ENCODE measurements at regions not wholly inside any gene's neighbourhood (a gene's known extent, or its start where the extent isn't known, plus 50 kb on each side); places are given as distances from the start of the nearest gene placed in this dataset.
"Not testable (repeated sequence)": the region's sequence is repeated elsewhere in the genome, so short reads cannot be mapped to it uniquely, and the experiment has no call there.

- Mint-ChIP-seq H3K36me3 (ENCODE audit: low read depth) (no peaks in the 10 kb centered on the region), H3K27ac (no peak overlapping the region), H3K4me1 (ENCODE audit: low read depth) (no peaks in the 10 kb centered on the region), H3K27me3 (ENCODE audit: low read depth) (no peaks in the 10 kb centered on the region), H3K9me3 (peaks cover 20% of the 10 kb centered on the region), H3K4me3 (no peak overlapping the region)
- DNase-seq (ENCODE audit: low spot score) = no peak
Measured at GRCh38 chr6:19608546-19608945, 228.6 kb upstream of the ID4 start.

GRCh38 chr6:19609972-19610641 is 227.1 kb upstream of the ID4 start:
- no peaks in the 10 kb centered on the region for H3K36me3 Mint-ChIP-seq (ENCODE audit: low read depth)
- no peak overlapping the region for H3K4me3 Mint-ChIP-seq
- H3K9me3 Mint-ChIP-seq = peaks cover 16% of the 10 kb centered on the region
- H3K27me3 Mint-ChIP-seq (ENCODE audit: low read depth) = no peaks in the 10 kb centered on the region
- DNase-seq (ENCODE audit: low spot score) = no peak
- H3K4me1 Mint-ChIP-seq (ENCODE audit: low read depth) = no peaks in the 10 kb centered on the region
- H3K27ac Mint-ChIP-seq = no peak overlapping the region

GRCh38 chr6:19612672-19613466 is 224.3 kb upstream of the ID4 start:
- peaks cover 27% of the 10 kb centered on the region for H3K9me3 Mint-ChIP-seq
- H3K27ac Mint-ChIP-seq; H3K27me3 Mint-ChIP-seq (ENCODE audit: low read depth); H3K4me1 Mint-ChIP-seq (ENCODE audit: low read depth); DNase-seq (ENCODE audit: low spot score); H3K4me3 Mint-ChIP-seq; H3K36me3 Mint-ChIP-seq (ENCODE audit: low read depth): not testable (repeated sequence)

GRCh38 chr6:19613678-19614077 is 223.5 kb upstream of the ID4 start:
- DNase-seq (ENCODE audit: low spot score) = no peak
- peaks cover 33% of the 10 kb centered on the region for H3K9me3 Mint-ChIP-seq
- H3K27me3 Mint-ChIP-seq (ENCODE audit: low read depth) = no peaks in the 10 kb centered on the region
- no peak overlapping the region for H3K4me3 Mint-ChIP-seq
- H3K27ac Mint-ChIP-seq = no peak overlapping the region
- H3K36me3 Mint-ChIP-seq (ENCODE audit: low read depth) = no peaks in the 10 kb centered on the region
- no peaks in the 10 kb centered on the region for H3K4me1 Mint-ChIP-seq (ENCODE audit: low read depth)

GRCh38 chr6:19616022-19616421 is 221.1 kb upstream of the ID4 start:
- Mint-ChIP-seq H3K27ac (no peak overlapping the region), H3K27me3 (ENCODE audit: low read depth) (no peaks in the 10 kb centered on the region), H3K9me3 (peaks cover 40% of the 10 kb centered on the region), H3K4me1 (ENCODE audit: low read depth) (no peaks in the 10 kb centered on the region), H3K36me3 (ENCODE audit: low read depth) (no peaks in the 10 kb centered on the region), H3K4me3 (no peak overlapping the region)
- DNase-seq (ENCODE audit: low spot score) = no peak

GRCh38 chr6:19632230-19632629 is 204.9 kb upstream of the ID4 start:
- Mint-ChIP-seq H3K36me3 (ENCODE audit: low read depth) (no peaks in the 10 kb centered on the region), H3K27me3 (ENCODE audit: low read depth) (no peaks in the 10 kb centered on the region), H3K27ac (no peak overlapping the region), H3K4me3 (no peak overlapping the region), H3K9me3 (no peaks in the 10 kb centered on the region), H3K4me1 (ENCODE audit: low read depth) (no peaks in the 10 kb centered on the region)
- DNase-seq (ENCODE audit: low spot score) = no peak

GRCh38 chr6:19632786-19633185 is 204.4 kb upstream of the ID4 start:
- Mint-ChIP-seq H3K27ac (no peak overlapping the region), H3K27me3 (ENCODE audit: low read depth) (no peaks in the 10 kb centered on the region), H3K4me1 (ENCODE audit: low read depth) (no peaks in the 10 kb centered on the region), H3K36me3 (ENCODE audit: low read depth) (no peaks in the 10 kb centered on the region), H3K4me3 (no peak overlapping the region), H3K9me3 (peaks cover under 1% of the 10 kb centered on the region)
- DNase-seq (ENCODE audit: low spot score) = no peak

GRCh38 chr6:19635728-19636127 is 201.4 kb upstream of the ID4 start:
- Mint-ChIP-seq H3K27ac (no peak overlapping the region), H3K9me3 (peaks cover 10% of the 10 kb centered on the region), H3K4me1 (ENCODE audit: low read depth) (no peaks in the 10 kb centered on the region), H3K36me3 (ENCODE audit: low read depth) (no peaks in the 10 kb centered on the region), H3K27me3 (ENCODE audit: low read depth) (no peaks in the 10 kb centered on the region), H3K4me3 (no peak overlapping the region)
- no peak for DNase-seq (ENCODE audit: low spot score)

GRCh38 chr6:19637010-19637409 is 200.2 kb upstream of the ID4 start:
- Mint-ChIP-seq H3K4me3 (no peak overlapping the region), H3K27me3 (ENCODE audit: low read depth) (no peaks in the 10 kb centered on the region)

GRCh38 chr6:19638931-19639330 is 198.2 kb upstream of the ID4 start:
- peaks cover 11% of the 10 kb centered on the region for H3K9me3 Mint-ChIP-seq
- H3K36me3 Mint-ChIP-seq (ENCODE audit: low read depth) = no peaks in the 10 kb centered on the region
- H3K4me3 Mint-ChIP-seq = no peak overlapping the region
- DNase-seq (ENCODE audit: low spot score) = no peak
- H3K27ac Mint-ChIP-seq = no peak overlapping the region
- no peaks in the 10 kb centered on the region for H3K4me1 Mint-ChIP-seq (ENCODE audit: low read depth)
- H3K27me3 Mint-ChIP-seq (ENCODE audit: low read depth) = no peaks in the 10 kb centered on the region

More at GRCh38 chr6:19637010-19637409, 200.2 kb upstream of the ID4 start:
- peaks cover 11% of the 10 kb centered on the region for H3K9me3 Mint-ChIP-seq
- no peaks in the 10 kb centered on the region for H3K36me3 Mint-ChIP-seq (ENCODE audit: low read depth)
- no peaks in the 10 kb centered on the region for H3K4me1 Mint-ChIP-seq (ENCODE audit: low read depth)
- DNase-seq (ENCODE audit: low spot score) = no peak
- H3K27ac Mint-ChIP-seq = no peak overlapping the region

- no peak overlapping the region for H3K27ac Mint-ChIP-seq
- no peak for DNase-seq (ENCODE audit: low spot score)
- H3K36me3 Mint-ChIP-seq (ENCODE audit: low read depth) = no peaks in the 10 kb centered on the region
- H3K4me3 Mint-ChIP-seq = no peak overlapping the region
- no peaks in the 10 kb centered on the region for H3K27me3 Mint-ChIP-seq (ENCODE audit: low read depth)
- no peaks in the 10 kb centered on the region for H3K4me1 Mint-ChIP-seq (ENCODE audit: low read depth)
- H3K9me3 Mint-ChIP-seq = peaks cover 8% of the 10 kb centered on the region
Measured at GRCh38 chr6:19643287-19643686, 193.9 kb upstream of the ID4 start.

GRCh38 chr6:19643713-19644112 is 193.5 kb upstream of the ID4 start:
- H3K27ac Mint-ChIP-seq = no peak overlapping the region
- peaks cover 6% of the 10 kb centered on the region for H3K9me3 Mint-ChIP-seq
- no peak for DNase-seq (ENCODE audit: low spot score)
- no peaks in the 10 kb centered on the region for H3K4me1 Mint-ChIP-seq (ENCODE audit: low read depth)
- H3K36me3 Mint-ChIP-seq (ENCODE audit: low read depth) = no peaks in the 10 kb centered on the region
- H3K27me3 Mint-ChIP-seq (ENCODE audit: low read depth) = no peaks in the 10 kb centered on the region
- H3K4me3 Mint-ChIP-seq = no peak overlapping the region

- DNase-seq (ENCODE audit: low spot score) = no peak
Measured at GRCh38 chr6:19655744-19656143, 181.4 kb upstream of the ID4 start.

GRCh38 chr6:19660123-19660910 is 176.9 kb upstream of the ID4 start:
- no peak for DNase-seq (ENCODE audit: low spot score)
- Mint-ChIP-seq H3K4me3 (no peak overlapping the region), H3K27me3 (ENCODE audit: low read depth) (no peaks in the 10 kb centered on the region), H3K4me1 (ENCODE audit: low read depth) (no peaks in the 10 kb centered on the region), H3K9me3 (peaks cover 11% of the 10 kb centered on the region), H3K36me3 (ENCODE audit: low read depth) (no peaks in the 10 kb centered on the region), H3K27ac (no peak overlapping the region)

More at GRCh38 chr6:19655744-19656143, 181.4 kb upstream of the ID4 start:
- Mint-ChIP-seq H3K9me3 (peaks cover 11% of the 10 kb centered on the region), H3K4me3 (no peak overlapping the region), H3K27ac (no peak overlapping the region), H3K4me1 (ENCODE audit: low read depth) (no peaks in the 10 kb centered on the region), H3K36me3 (ENCODE audit: low read depth) (no peaks in the 10 kb centered on the region), H3K27me3 (ENCODE audit: low read depth) (no peaks in the 10 kb centered on the region)

Measured in T-helper 2 cell treated with Interferon-gamma antibody and Interleukin-4, amounts not matched to agents 5 μg/mL and 100 μg/mL, for 36 hours (primary cell).